NCI-H446 treated with DMSO at 0.1 percent for 48 hours (cell line): ENCODE measurements at regions not wholly inside any gene's neighbourhood (a gene's known extent, or its start where the extent isn't known, plus 50 kb on each side); places are given as distances from the start of the nearest gene placed in this dataset.

ENCODE experiments used
- DNase-seq: peaks from one replicate; lab custom pipeline; 2025; lab: John Stamatoyannopoulos, UW

GRCh38 chr1:244970744-244971551 lies 106.6 kb upstream of the HNRNPU start:
- DNase-seq: peak; percentile 96

DNA sequence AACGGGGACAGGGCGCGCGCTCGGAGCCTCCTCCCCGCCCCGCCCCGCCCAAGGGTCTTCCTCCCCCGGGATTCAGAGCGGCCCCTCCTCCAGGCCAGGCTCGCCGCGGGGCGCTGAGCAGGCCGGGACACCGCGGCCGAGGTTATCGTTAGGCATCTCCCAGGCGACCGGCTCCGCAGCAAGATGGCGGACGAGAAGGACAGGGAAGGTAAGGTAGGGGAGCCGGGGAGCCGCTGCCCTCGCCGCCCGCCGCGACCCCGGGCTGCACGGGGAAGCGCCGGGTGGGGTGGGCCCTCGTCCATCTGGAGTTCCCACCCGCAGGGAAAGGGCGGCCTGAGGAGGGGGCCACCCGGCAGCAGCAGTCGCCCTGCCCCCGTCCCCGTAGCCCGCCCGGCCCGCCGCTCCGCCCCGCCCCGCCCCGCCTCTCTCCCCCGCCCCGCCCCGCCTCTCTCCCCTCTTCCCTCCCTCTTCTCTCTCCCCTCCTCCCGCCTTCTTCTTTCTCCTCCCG lies 105.9 kb upstream of the HNRNPU start:
- DNase-seq: peak; percentile 81

DNA sequence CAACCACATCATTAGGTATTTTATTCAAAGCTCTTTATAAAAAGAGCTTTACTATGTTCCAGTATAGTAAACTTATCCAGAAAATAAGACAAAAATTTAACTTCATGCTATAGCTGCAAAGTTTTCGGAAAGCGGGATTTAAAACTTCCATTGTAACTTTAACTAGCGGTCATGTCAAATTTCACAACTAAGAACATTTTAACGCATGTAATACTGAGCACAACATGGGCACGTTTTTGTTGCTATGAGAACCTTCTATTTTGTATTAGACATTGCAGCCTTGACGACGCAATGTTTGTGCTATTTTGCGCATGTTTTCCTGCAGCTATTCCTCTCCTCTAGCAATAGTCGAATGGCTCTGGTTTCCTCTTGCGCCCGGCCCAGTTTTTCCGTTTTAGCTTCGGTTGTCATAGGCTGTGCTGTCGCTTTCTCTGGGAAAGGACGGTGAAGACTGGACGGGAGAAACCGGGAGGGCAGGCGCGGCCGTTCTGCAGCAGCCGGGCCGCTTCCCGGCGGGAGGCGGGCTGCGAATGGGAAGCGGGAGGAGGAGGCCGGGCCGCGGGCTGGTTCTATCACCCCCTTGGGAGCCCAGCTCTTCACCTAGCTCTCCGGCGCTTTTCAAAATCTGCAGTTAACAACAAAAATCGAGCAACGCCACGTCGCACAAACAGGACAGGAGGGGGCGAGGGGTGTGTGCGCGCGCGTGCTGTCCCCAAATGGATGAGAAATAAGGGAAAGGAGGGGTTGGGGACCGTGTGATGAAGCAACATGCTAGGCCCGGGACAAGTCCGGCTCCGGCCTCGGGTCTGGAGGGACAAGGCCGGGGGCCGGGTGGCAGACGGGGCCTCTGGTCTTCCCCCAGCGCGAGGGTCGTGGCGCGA lies 105.3 kb upstream of the HNRNPU start:
- DNase-seq: peak; percentile 46

GRCh38 chr1:244968881-244969280 lies 104.5 kb upstream of the HNRNPU start:
- DNase-seq: no peak

GRCh38 chr1:244968471-244968871 lies 104.1 kb upstream of the HNRNPU start:
- DNase-seq: no peak

DNA sequence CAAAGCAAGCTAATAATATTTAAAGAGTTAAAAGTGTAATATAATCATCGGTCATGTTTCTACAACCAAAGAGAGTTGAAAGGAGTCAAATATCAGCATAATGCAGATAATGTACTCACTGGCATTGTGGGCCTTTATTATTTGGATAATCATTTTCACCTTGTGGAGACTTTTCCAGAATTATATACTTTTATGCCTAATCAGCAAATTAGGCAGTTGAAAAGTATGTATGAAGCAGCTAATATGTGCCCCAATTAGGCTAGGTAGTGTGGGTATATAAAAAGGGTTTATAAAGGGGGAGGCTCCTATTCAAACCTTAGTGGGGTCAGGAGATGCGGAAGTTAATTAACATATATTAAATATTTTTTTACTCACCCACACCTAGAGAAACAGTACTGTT lies 102.8 kb upstream of the HNRNPU start:
- DNase-seq: no peak

- no peak for DNase-seq
Observed at GRCh38 chr1:244965185-244966030, 101.1 kb upstream of the HNRNPU start.

DNA sequence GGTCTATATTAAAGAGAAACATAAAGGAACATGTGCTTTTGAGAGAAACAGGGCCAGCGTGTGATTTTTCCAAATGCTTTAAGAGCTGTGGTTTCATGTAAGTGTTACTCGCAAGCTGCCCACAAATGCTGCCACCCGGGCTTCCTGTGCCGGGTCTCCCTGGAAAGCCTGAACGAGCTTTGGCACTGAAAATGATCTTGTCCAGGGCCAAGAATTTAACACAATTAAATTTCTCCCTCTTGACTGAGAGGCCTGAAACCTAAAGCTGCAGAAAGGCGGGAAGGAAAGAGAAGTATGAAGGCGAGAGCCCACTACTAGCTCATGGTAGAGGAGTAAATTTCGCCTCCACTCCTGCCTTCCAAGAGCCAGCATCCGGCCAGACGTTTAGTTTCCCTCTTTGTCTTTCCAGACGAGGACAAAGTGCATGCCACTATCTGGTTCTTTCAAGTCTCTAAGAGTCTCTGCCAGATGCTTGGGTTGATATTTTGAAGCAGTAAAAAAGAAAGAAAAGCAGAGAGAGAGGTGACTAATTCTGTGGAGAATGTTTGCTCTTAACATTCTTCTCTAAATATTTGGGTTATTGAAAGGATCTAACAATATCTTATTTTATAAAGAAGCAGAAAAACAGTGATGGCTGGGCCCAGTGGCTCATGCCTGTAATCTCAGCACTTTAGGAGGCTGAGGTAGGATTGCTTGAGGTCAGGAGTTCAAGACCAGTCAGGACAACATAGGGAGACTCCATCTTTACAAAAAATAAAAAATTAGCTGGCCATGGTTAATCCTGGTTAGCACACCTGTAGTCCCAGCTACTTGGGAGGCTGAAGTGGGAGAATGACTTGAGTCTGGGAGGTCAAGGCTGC lies 100.0 kb upstream of the HNRNPU start:
- peak; percentile 29 for DNase-seq

GRCh38 chr1:244963231-244963826 lies 99.0 kb upstream of the HNRNPU start:
- no peak for DNase-seq

GRCh38 chr1:244962130-244962529 lies 97.8 kb upstream of the HNRNPU start:
- DNase-seq: no peak

GRCh38 chr1:244960904-244961303 lies 96.6 kb upstream of the HNRNPU start:
- no peak for DNase-seq

GRCh38 chr1:244958593-244958992 lies 94.2 kb upstream of the HNRNPU start:
- no peak for DNase-seq

DNA sequence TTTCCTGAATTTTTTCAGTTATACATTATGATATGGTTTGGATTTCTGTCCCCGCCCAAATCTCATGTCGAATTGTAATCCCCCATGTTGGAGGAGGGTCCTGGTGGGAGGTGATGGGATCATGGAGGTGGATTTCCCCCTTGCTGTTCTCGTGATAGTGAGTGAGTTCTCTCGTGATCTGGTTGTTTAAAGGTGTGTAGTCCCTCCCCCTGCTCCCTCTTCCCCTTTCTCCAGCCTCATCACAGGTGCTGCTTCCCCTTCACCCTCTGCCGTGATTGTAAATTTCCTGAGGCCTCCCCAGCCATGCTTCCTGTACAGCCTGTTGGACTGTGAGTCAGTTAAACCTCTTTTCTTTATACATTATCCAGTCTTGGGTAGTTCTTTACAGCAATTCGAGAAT lies 93.2 kb upstream of the HNRNPU start:
- DNase-seq: no peak

GRCh38 chr1:244957122-244957521 lies 92.8 kb upstream of the HNRNPU start:
- DNase-seq: no peak

DNA sequence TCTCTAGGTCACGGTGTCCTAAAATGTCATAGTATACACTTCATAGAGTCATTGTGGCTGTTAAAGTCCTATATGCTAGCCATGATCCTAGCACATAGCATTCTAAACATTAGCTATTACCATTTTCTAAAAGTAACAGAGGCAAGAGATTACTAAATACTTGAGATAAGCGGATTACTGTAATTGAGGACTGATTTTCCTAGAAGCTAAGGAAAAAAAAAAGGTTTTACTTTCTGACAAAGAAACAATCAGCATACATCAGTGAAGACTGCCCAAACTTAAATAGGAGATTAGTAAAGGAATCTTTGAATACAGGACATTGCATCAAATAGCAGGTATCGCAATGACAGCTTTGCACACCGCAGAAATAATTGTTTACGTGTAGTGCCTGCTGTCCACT lies 91.3 kb upstream of the HNRNPU start:
- DNase-seq: no peak

DNA sequence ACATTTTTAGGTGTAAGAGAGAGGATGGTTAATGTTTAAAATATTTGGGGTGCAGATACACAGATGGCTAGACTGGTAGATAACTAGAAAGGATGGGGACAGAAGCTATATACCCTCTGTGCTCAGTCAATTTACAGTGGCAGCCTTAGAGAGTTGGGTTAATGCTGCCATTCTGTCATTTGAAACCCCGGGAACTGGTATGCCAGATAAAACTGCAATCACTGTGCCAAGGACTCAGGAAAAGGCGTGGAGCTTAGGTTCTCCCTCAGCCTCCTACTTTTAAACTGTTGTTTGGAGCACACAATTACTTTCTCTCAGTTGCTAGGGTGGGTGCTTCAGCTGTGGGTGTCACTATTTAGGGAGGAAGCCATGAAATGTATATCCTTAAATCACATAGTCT lies 90.0 kb upstream of the HNRNPU start:
- no peak for DNase-seq

GRCh38 chr1:244953901-244954300 lies 89.6 kb upstream of the HNRNPU start:
- no peak for DNase-seq

- no peak for DNase-seq
Observed at GRCh38 chr1:244952940-244953339, 88.6 kb upstream of the HNRNPU start.

- no peak for DNase-seq
Observed at GRCh38 chr1:244952280-244952933, 88.1 kb upstream of the HNRNPU start.

DNA sequence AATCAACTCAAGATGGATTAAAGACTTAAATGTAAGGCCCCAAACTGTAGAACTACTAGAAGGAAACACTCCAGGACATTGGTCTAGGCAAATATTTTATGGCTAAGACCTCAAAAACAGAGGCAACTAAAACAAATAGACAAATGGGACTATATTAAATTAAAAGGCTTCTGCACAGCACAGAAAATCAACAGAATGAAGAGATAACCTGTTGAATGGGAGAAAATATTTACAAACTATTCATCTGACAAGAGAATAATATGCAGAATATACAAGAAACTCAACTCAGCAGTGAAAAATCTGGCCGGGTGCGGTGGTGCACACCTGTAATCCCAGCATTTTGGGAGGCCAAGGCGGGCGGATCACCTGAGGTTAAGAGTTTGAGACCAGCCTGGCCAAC lies 84.1 kb upstream of the HNRNPU start:
- DNase-seq: no peak
